GM23338 (cell line): ENCODE measurements at regions not wholly inside any gene's neighbourhood (a gene's known extent, or its start where the extent isn't known, plus 50 kb on each side); places are given as distances from the start of the nearest gene placed in this dataset.
A peak's percentile ranks its signal among the peaks of the same experiment; 100 is the strongest.

ENCODE experiments used
- ATAC-seq: fragments of 200-7000 bp; cut with Tn5 transposase; 3 replicates; pipeline ENCODE4 v1.9.1; 2020
- DNase-seq: peaks from one replicate; pipeline ENCODE4 v3.0.0-alpha.2; 2015; ENCODE audit warnings: low spot score
- H2AFZ ChIP-seq: fragments of 200-600 bp; sonication (generic); 2 replicates; pipeline ENCODE4 v1.8.0; 2016; ENCODE audit warnings: antibody characterized with exemption, mild to moderate bottlenecking, moderate library complexity
- H3F3A ChIP-seq: fragments of 200-600 bp; sonication (generic); replicated peaks from 2 replicates; pipeline ENCODE4 v1.8.0; 2017; ENCODE audit warnings: antibody characterized with exemption, mixed run types, low read depth
- H3K27ac ChIP-seq: fragments of 200-600 bp; sonication (generic); 2 replicates; pipeline ENCODE4 v1.6.1; 2016; ENCODE audit warnings: low read depth
- H3K27me3 ChIP-seq: fragments of 200-600 bp; sonication (generic); 2 replicates; pipeline ENCODE4 v1.8.0; 2016; ENCODE audit warnings: mild to moderate bottlenecking, mixed run types, moderate library complexity; ENCODE audit not compliant: insufficient read depth
- H3K36me3 ChIP-seq: fragments of 200-600 bp; sonication (generic); 2 replicates; pipeline ENCODE4 v1.8.0; 2016; ENCODE audit warnings: mild to moderate bottlenecking; ENCODE audit not compliant: insufficient read depth
- H3K4me1 ChIP-seq: fragments of 200-600 bp; sonication (generic); 2 replicates; pipeline ENCODE4 v1.8.0; 2016; ENCODE audit warnings: mild to moderate bottlenecking, moderate library complexity; ENCODE audit not compliant: insufficient read depth
- H3K4me2 ChIP-seq: fragments of 200-600 bp; sonication (generic); 2 replicates; pipeline ENCODE4 v1.7.1; 2017; ENCODE audit warnings: mixed run types
- H3K4me3 ChIP-seq: fragments of 200-600 bp; sonication (generic); 2 replicates; pipeline ENCODE4 v1.6.1; 2016; ENCODE audit warnings: mixed run types
- H3K79me2 ChIP-seq: fragments of 200-600 bp; sonication (generic); replicated peaks from 2 replicates; pipeline ENCODE4 v1.8.0; 2017; ENCODE audit warnings: mild to moderate bottlenecking; ENCODE audit not compliant: insufficient read depth
- H3K9me2 ChIP-seq: fragments of 200-600 bp; sonication (generic); 2 replicates; pipeline ENCODE4 v1.8.0; 2017; ENCODE audit not compliant: insufficient read depth
- H4K20me1 ChIP-seq: fragments of 200-600 bp; sonication (generic); replicated peaks from 2 replicates; pipeline ENCODE4 v1.8.0; 2017; ENCODE audit warnings: mild to moderate bottlenecking; ENCODE audit not compliant: insufficient read depth
- H3K27ac Mint-ChIP-seq: 2 replicates; pipeline ENCODE4 v1.8.0; 2020; ENCODE audit warnings: inconsistent platforms, mild to moderate bottlenecking, moderate library complexity, mixed read lengths
- H3K27me3 Mint-ChIP-seq: 3 replicates; pipeline ENCODE4 v1.8.0; 2022; ENCODE audit warnings: low read depth, mild to moderate bottlenecking, moderate library complexity, mixed read lengths, inconsistent platforms; ENCODE audit not compliant: insufficient read depth, poor library complexity
- H3K36me3 Mint-ChIP-seq: 3 replicates; pipeline ENCODE4 v1.8.0; 2021; ENCODE audit warnings: low read depth, mild to moderate bottlenecking, inconsistent platforms, moderate library complexity, mixed read lengths
- H3K4me1 Mint-ChIP-seq: 3 replicates; pipeline ENCODE4 v1.8.0; 2020; ENCODE audit warnings: mild to moderate bottlenecking, inconsistent platforms, mixed read lengths
- H3K4me3 Mint-ChIP-seq: 3 replicates; pipeline ENCODE4 v1.8.0; 2021; ENCODE audit warnings: moderate library complexity, mild to moderate bottlenecking, inconsistent platforms, mixed read lengths
- H3K9me3 Mint-ChIP-seq: 3 replicates; pipeline ENCODE4 v1.8.0; 2020; ENCODE audit warnings: moderate library complexity, mild to moderate bottlenecking, inconsistent platforms, mixed read lengths
- CREB1 ChIP-seq: fragments of 250-450 bp; sonication (Bioruptor Pico); IDR thresholded peaks from 2 replicates; pipeline ENCODE4 v1.5.0; 2020; ENCODE audit warnings: low read depth, mild to moderate bottlenecking, moderate library complexity
- CTCF ChIP-seq, 2 experiments: fragments of 200-600 bp in 1 of 2; sonication (generic) in 1 of 2; conservative IDR thresholded peaks; 2 replicates each; pipeline versions ENCODE4 v1.5.1 to v1.6.1; 2016 to 2017; ENCODE audit warnings: antibody characterized with exemption in 2 of 2, low read depth in 2 of 2, mild to moderate bottlenecking in 2 of 2, moderate library complexity in 1 of 2
- EZH2 ChIP-seq: fragments of 200-600 bp; sonication (generic); IDR thresholded peaks from one replicate; pipeline ENCODE4 v1.8.0; 2017; ENCODE audit warnings: antibody characterized with exemption, mild to moderate bottlenecking, low read depth; ENCODE audit not compliant: unreplicated experiment
- EZH2phosphoT487 ChIP-seq: fragments of 200-600 bp; sonication (generic); IDR thresholded peaks from one replicate; pipeline ENCODE4 v1.8.1; 2018; ENCODE audit warnings: antibody characterized with exemption; ENCODE audit not compliant: unreplicated experiment
- JUNB ChIP-seq: IDR thresholded peaks from one replicate; pipeline ENCODE4 v1.6.1; 2016; ENCODE audit warnings: antibody characterized with exemption; ENCODE audit not compliant: unreplicated experiment
- NANOG ChIP-seq: IDR thresholded peaks from 2 replicates; pipeline ENCODE4 v1.6.1; 2016; ENCODE audit warnings: antibody characterized with exemption, borderline replicate concordance
- POLR2AphosphoS5 ChIP-seq: IDR thresholded peaks from 2 replicates; pipeline ENCODE4 v1.6.1; 2016; ENCODE audit warnings: antibody characterized with exemption, low read depth
- REST ChIP-seq: IDR thresholded peaks from one replicate; pipeline ENCODE4 v1.6.1; 2018; ENCODE audit warnings: antibody characterized with exemption; ENCODE audit not compliant: unreplicated experiment
- STAT1 ChIP-seq: IDR thresholded peaks from one replicate; pipeline ENCODE4 v1.6.1; 2016; ENCODE audit warnings: antibody characterized with exemption; ENCODE audit not compliant: unreplicated experiment
- ZNF114 ChIP-seq: fragments of 250-450 bp; sonication (Bioruptor Pico); IDR thresholded peaks from 2 replicates; pipeline ENCODE4 v1.5.0; 2020; ENCODE audit warnings: mild to moderate bottlenecking, moderate library complexity
- ZNF331 ChIP-seq: fragments of 250-450 bp; sonication (Bioruptor Pico); IDR thresholded peaks from 2 replicates; pipeline ENCODE4 v1.5.0; 2020; ENCODE audit warnings: low read depth, mild to moderate bottlenecking, moderate library complexity
- TF ChIP-seq, protein P1 (sequence below): IDR thresholded peaks from 2 replicates; pipeline ENCODE4 v1.6.1; 2016; ENCODE audit warnings: antibody characterized with exemption
- TF ChIP-seq, protein P2 (sequence below): fragments of 250-450 bp; sonication (Bioruptor Pico); IDR thresholded peaks from 2 replicates; pipeline ENCODE4 v1.5.0; 2020; ENCODE audit warnings: mild to moderate bottlenecking, moderate library complexity

- TF ChIP-seq NANOG (no peak), EZH2phosphoT487 (no peak), JUNB (no peak)
These were observed 1257.5 kb upstream of the ATXN8OS start (continued) for GRCh38 chr13:68850160-68850559.

DNA sequence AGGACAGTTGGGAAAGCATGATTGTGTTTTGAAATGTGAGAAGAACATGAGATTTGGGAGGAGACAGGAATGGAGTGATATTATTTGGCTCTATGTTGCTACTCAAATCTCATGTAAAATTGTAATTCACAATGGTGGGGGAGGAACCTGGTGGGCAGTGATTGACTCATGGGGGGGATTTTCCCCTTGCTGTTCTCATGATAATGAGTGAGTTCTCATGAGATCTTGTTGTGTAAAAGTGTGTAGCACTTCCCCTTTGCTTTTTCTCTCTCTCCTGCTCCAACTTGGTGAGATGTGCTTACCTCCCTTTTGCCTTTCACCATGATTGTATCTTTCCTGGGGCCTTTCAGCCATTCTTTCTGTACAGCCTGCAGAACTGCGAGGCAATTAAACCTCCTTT is 1261.0 kb upstream of the ATXN8OS start:
- no peaks in the 10 kb centered on the region for H3K4me1 ChIP-seq
- Mint-ChIP-seq H3K4me1 (0 out of 3 replicates have a peak, but pooled peaks cover 2% of the 10 kb centered on the region), H3K27ac (0 out of 2 replicates have a peak overlapping the region, but pooled peaks have one; percentile 34), H3K27me3 (no peaks in the 10 kb centered on the region), H3K9me3 (peaks cover 21% of the 10 kb centered on the region), H3K4me3 (no peak overlapping the region), H3K36me3 (peaks cover 21% of the 10 kb centered on the region)
- H3F3A ChIP-seq: no peaks in the 10 kb centered on the region
- no peaks in the 10 kb centered on the region for H3K36me3 ChIP-seq
- no peak overlapping the region for H2AFZ ChIP-seq
- no peak overlapping the region for H3K4me3 ChIP-seq
- H3K4me2 ChIP-seq: no peak overlapping the region
- H4K20me1 ChIP-seq: no peaks in the 10 kb centered on the region
- ATAC-seq: no peak
- no peaks in the 10 kb centered on the region for H3K27me3 ChIP-seq
- no peak overlapping the region for H3K27ac ChIP-seq
- DNase-seq: no peak
- no peak for TF ChIP-seq EZH2
- no peak for TF ChIP-seq ZNF331 (CRISPR knock-in tag)
- TF ChIP-seq JUNB: no peak
- TF ChIP-seq STAT1: no peak
- TF ChIP-seq CREB1 (CRISPR knock-in tag): no peak
- TF ChIP-seq CTCF (conservative IDR thresholded peaks at IDR 0.05; ENCODE audit: low read depth in 2 of 2): no peak
- no peak for TF ChIP-seq POLR2AphosphoS5
- TF ChIP-seq, protein P1, sequence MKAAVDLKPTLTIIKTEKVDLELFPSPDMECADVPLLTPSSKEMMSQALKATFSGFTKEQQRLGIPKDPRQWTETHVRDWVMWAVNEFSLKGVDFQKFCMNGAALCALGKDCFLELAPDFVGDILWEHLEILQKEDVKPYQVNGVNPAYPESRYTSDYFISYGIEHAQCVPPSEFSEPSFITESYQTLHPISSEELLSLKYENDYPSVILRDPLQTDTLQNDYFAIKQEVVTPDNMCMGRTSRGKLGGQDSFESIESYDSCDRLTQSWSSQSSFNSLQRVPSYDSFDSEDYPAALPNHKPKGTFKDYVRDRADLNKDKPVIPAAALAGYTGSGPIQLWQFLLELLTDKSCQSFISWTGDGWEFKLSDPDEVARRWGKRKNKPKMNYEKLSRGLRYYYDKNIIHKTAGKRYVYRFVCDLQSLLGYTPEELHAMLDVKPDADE: no peak
- TF ChIP-seq REST: no peak
- TF ChIP-seq, protein P2, sequence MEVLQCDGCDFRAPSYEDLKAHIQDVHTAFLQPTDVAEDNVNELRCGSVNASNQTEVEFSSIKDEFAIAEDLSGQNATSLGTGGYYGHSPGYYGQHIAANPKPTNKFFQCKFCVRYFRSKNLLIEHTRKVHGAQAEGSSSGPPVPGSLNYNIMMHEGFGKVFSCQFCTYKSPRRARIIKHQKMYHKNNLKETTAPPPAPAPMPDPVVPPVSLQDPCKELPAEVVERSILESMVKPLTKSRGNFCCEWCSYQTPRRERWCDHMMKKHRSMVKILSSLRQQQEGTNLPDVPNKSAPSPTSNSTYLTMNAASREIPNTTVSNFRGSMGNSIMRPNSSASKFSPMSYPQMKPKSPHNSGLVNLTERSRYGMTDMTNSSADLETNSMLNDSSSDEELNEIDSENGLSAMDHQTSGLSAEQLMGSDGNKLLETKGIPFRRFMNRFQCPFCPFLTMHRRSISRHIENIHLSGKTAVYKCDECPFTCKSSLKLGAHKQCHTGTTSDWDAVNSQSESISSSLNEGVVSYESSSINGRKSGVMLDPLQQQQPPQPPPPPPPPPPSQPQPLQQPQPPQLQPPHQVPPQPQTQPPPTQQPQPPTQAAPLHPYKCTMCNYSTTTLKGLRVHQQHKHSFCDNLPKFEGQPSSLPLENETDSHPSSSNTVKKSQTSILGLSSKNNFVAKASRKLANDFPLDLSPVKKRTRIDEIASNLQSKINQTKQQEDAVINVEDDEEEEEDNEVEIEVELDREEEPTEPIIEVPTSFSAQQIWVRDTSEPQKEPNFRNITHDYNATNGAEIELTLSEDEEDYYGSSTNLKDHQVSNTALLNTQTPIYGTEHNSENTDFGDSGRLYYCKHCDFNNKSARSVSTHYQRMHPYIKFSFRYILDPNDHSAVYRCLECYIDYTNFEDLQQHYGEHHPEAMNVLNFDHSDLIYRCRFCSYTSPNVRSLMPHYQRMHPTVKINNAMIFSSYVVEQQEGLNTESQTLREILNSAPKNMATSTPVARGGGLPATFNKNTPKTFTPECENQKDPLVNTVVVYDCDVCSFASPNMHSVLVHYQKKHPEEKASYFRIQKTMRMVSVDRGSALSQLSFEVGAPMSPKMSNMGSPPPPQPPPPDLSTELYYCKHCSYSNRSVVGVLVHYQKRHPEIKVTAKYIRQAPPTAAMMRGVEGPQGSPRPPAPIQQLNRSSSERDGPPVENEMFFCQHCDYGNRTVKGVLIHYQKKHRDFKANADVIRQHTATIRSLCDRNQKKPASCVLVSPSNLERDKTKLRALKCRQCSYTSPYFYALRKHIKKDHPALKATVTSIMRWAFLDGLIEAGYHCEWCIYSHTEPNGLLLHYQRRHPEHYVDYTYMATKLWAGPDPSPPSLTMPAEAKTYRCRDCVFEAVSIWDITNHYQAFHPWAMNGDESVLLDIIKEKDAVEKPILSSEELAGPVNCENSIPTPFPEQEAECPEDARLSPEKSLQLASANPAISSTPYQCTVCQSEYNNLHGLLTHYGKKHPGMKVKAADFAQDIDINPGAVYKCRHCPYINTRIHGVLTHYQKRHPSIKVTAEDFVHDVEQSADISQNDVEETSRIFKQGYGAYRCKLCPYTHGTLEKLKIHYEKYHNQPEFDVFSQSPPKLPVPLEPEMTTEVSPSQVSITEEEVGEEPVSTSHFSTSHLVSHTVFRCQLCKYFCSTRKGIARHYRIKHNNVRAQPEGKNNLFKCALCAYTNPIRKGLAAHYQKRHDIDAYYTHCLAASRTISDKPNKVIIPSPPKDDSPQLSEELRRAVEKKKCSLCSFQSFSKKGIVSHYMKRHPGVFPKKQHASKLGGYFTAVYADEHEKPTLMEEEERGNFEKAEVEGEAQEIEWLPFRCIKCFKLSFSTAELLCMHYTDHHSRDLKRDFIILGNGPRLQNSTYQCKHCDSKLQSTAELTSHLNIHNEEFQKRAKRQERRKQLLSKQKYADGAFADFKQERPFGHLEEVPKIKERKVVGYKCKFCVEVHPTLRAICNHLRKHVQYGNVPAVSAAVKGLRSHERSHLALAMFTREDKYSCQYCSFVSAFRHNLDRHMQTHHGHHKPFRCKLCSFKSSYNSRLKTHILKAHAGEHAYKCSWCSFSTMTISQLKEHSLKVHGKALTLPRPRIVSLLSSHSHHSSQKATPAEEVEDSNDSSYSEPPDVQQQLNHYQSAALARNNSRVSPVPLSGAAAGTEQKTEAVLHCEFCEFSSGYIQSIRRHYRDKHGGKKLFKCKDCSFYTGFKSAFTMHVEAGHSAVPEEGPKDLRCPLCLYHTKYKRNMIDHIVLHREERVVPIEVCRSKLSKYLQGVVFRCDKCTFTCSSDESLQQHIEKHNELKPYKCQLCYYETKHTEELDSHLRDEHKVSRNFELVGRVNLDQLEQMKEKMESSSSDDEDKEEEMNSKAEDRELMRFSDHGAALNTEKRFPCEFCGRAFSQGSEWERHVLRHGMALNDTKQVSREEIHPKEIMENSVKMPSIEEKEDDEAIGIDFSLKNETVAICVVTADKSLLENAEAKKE: no peak
- TF ChIP-seq EZH2phosphoT487: no peak
- no peak for TF ChIP-seq ZNF114 (CRISPR knock-in tag)
- no peak for TF ChIP-seq NANOG
- peaks cover 10% of the 10 kb centered on the region; the same call in 1 of the 2 replicates for H3K9me2 ChIP-seq
- no peaks in the 10 kb centered on the region for H3K79me2 ChIP-seq
